ENCODE measurements at regions not wholly inside any gene's neighbourhood (a gene's known extent, or its start where the extent isn't known, plus 50 kb on each side); places are given as distances from the start of the nearest gene placed in this dataset.

DNA sequence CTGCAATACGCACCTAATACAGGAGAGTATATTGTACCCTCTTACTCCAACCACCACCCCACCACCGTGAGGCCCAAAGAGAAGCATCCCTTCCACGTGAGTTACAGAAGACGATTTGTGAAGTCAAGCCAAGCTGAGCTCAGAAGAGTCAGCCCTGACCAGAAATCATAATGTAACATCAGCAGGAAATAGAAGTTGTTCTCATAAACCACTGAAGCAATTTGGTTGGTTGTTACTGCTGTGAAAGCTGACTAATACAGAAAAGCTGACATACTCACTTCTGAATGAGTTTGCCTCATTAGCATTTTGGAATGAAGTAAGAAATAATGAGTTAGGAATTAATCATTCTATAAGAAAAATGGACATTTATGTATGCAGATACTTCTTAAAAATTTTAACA, 749.4 kb upstream of the SLC10A2 start:
- DNase-seq (ENCODE audit: low read depth, low spot score): no peak

DNA sequence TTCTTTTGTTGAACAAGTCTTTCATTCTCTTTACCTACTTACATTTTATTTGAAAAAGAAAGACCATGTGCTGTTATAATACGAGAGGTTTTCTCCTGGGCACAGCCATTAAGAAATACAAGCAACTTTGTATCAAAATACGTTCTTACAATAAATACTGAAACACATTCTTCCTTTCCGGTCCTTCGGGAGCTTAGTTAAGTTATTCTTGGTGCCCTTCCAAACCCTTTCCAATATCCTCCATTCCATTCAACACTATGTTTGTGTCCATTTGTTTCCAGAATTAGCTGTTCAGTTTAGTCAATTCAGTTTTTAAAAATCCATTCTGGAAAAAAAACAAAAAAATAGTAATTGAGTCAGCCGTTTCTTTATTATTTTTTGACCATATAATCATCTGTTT, 746.8 kb upstream of the SLC10A2 start:
- peak; percentile 50 for DNase-seq (ENCODE audit: low read depth, low spot score)

DNA sequence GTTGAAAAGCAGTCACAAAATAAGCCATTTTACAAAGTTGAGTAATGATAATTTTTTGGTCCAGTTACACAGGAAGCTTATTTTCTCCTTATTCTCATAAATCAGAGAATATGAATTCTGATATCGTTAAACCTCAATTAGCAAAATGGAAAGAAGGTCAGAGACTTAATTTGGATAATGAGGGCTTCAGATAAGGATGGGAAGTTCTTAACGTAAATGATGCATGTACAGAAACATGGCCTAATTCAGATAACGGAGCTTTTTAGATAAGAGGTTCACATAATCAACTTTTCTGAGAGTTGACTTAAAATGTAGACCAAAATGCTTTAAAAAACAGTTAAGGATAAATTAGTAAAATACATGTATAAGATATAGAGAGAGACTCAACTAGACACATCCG, 746.3 kb upstream of the SLC10A2 start:
- DNase-seq (ENCODE audit: low read depth, low spot score): no peak

DNA sequence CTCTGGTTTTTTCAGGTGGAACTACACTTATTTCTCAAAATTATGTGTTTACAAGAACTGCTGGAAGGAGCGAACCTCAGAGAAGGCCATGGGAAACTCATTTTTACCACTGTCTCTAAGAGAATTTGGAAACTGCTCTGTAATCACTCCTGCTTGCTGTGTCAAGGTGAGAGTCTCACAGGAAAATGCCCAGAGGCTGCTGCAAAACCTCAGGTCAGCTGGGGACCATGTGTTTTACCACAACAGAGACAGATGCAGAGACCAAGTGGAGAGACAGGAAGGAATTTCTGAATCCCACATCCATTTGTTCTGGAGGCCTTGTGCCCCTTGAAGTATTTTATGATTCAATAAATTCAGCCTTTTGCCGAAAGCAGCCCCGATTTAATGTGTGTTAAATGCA, 743.8 kb upstream of the SLC10A2 start:
- no peak for DNase-seq (ENCODE audit: low read depth, low spot score)

DNA sequence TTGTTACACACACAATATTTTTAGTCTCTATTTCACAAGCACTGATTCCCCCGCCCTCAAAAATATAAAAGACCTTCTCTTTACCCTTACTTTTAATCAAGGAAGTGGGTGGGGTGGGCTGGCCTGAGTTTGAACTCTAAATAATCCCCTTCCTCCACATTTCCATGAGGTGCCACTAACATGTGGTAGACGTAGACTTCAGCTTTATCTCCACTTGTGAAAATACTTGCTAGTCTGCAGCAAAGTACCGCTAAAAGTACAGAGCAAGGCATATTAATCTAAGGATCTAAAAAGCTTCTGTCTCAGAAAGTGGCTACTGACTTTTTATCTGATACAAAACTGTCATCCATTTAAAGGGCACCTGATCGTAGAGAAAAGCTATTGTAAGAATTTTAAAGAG, 739.6 kb upstream of the SLC10A2 start:
- DNase-seq (ENCODE audit: low read depth, low spot score): no peak

DNA sequence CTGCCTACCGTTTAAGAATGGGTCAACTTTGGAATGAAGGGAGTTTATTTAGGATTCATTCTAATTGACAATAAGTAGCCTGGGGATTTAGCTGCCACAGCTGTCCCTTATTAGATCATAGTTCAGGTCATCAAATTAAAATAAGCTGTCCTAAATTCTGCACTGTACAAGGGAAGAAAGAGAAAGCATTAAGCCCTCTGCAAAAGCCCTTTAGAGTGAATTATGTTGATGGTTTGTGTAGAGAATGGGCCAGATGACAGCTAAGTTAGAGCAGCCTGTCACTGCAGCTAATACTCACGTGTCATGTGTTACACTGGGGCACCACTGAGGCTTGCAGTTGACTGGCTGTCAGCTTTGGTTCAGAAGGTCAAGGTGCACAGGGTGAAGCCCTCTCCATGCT, 737.1 kb upstream of the SLC10A2 start:
- no peak for DNase-seq (ENCODE audit: low read depth, low spot score)

DNA sequence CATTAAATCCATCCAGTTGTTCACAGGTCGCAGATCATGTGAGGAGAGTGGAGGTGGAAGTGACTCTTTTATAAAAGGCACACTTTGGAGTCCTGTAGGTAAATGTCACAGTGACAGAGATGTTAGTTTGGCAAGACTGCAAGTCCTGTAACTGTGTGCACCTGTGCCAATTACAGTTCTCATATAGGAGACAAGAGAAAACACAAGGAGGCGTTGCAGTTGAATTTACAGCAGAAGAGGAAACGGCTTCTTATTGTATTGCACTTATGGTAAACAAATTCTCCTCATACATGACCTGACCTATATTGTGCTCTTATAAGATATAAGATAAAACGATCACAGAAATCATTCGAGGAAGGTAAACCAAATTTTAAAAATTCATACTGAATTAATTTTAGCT, 732.8 kb upstream of the SLC10A2 start:
- DNase-seq (ENCODE audit: low read depth, low spot score): no peak

DNA sequence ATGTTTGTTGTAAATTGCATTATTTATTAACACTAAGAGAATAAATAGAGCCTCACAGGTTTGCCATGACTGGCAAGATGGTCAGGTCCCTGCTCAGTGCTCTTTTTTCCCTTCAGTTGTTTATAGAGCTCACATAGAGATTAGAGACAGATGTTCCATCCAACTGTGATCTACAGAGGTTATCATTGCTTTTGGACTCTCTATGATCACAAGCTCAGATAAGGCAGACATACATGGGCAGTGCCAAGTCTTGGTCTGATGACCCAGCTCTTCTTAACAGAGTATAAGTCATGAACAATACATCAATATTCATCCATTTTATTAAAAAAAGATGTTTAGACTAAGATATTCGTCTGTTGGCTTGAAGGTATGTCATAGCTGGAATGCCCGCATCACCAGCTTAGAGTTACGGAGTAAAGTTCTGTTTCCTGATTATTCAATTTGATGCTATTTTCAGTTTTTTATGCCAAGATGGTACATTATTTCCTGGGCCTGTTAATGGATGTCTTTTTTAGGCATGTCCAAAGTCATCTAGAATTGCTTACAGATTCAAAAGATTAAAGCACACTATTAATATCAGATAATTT, 729.8 kb upstream of the SLC10A2 start:
- no peak for DNase-seq (ENCODE audit: low read depth, low spot score)

DNA sequence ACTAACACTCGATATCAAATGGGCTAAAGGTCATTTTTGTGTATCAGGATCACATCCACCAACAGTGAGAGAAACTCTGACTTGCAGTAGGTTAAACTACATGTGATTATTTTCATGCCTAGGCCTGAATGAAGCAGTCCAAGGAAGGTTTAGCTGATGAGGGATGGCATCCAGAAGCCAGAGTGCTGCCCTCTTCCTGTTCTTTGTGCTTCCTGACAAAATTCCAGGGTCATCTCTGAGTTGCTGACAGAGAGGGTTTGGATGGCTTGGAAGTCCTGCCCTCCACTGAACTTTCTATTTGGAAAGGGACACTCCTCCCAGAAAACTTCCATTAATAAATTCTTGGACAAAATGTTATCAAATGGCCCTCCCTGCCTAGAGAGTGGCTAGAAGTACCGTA, 728.3 kb upstream of the SLC10A2 start:
- DNase-seq (ENCODE audit: low read depth, low spot score): no peak

DNA sequence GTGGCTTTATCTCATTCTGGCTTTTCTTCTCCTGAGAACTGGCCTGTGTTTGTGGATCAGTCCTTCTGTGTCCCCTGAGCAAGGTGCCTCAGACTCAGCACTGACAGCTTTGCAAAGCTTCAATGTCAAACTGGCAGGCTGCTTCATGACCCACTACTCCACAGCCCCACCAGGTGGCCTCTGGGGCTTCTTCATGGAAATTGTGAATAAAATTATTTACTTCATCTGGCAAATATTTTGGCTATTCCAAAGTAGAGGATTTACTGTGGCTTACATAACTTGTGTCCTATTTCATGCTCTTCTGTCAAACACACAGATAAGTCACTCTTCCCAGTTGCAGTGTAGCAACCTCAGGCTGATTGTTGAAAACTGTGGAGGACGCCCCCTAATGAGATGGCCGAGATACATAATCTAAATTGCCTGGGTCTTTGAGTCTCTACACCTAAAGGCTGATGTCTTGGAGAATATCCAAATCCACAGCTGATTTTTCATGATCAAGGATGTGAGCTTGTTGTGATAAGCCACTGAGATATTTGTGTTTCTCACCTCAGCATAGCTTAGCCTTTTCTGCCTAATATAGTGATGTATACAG, 721.9 kb upstream of the SLC10A2 start:
- DNase-seq (ENCODE audit: low read depth, low spot score): no peak

DNA sequence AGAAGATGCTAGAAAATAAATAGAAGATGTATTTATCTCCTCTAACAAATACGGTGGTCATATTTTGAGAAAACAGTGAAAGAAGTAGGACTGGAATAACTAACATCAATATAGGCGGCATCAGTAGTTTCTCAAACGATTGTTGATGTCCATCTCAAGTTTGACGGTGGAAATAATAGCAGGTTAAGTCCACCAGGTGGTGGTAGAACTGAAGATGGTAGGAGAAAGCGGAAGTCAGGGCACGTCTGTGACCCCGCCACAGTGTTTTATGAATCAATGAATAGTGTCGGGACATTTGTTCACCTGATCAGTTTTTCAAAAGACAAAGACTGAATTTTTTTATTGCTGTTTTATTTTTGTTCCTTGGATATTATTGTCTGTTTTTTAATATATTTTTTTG, 706.4 kb upstream of the SLC10A2 start:
- DNase-seq (ENCODE audit: low read depth, low spot score): no peak

DNA sequence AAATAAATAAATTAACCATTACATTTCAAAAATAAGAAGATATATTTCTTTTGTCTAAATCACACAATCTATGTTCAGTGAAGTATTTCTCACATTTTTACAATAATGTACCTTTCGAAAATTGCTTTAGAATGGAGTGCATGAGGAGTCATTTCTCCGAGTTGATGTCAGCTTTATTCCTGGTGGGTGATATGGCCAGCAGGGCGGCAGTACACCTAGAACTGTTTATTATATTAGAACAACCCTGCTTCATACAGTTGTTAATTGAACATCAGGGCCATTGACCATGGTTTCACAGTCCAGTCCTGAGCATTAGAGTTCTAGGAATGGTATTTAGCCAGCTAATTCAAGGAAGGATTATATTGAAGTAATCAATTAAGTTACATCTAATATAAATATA, 696.3 kb upstream of the SLC10A2 start:
- DNase-seq (ENCODE audit: low read depth, low spot score): no peak

DNA sequence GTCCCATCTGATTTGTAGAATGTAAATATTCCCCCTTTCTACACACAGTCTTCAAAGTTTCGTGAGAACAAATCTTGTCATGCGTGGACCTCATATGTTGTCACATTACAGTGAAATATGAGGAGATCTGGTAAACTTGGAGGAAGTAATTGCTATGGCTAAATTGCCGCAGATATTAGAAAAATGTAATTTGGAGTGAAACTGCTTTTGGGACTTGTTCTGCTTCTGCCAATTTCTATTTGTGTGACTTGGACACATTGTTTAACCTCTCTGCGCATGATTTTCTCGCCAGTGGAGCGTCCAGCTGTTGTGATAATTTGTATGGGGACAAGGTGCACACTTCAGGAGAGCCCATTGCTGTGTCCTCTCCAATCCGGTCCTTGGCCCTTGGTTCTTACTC, 693.1 kb upstream of the SLC10A2 start:
- no peak for DNase-seq (ENCODE audit: low read depth, low spot score)

DNA sequence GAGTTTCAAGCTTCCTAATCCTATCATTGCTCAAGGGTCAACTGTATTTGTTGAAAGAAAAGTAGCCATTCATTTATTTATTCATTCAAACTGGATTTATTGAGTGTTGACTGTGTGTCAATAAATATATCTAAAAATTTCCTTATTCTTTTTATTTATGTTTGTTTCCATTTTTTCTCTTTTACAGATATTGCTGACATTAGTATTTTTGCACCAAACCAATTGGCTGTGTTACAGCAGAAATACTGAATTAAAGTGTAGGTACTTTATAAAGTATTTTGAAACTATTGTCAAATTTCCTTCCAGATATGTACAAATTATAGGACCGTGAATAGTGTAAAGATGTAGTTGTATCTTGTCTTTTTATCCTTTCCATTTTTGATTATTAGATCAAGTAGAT, 692.0 kb upstream of the SLC10A2 start:
- DNase-seq (ENCODE audit: low read depth, low spot score): no peak

DNA sequence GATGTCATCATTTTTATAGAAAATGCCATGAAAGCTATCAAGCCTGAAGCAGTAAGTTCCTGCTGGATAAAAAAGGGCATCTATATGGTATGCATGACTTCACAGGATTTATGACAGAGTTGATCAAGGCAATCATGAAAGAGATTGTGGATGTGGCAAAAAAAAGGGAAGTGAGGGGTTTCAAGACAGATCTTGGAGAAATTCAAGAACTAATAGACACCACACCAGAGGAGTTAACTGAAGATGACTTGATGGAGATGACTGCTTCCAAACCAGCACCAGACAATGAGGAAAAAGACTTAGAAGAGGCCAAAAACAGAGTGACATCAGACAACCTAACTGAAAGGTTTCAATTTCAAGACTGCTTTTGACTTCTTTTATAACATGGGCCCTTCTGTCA, 691.1 kb upstream of the SLC10A2 start:
- no peak for DNase-seq (ENCODE audit: low read depth, low spot score)

DNA sequence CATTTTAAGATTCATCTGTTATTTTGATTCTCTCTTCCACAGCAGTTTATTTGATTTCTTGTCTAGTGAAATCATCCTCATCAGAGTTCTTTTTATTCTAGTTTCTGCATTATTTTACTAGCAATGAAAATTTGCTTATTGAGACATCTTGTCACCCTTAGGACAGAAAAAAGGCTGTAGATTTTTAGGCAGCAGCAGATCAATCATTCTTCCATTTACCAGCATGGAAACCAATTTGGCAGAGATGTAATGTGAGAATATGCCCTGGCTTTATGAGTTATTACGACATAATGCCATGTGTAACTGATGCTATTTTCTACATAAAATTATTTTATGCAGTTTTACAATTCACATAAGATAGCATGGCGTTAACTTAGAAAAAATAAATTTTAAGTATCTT, 688.6 kb upstream of the SLC10A2 start:
- DNase-seq (ENCODE audit: low read depth, low spot score): no peak

DNA sequence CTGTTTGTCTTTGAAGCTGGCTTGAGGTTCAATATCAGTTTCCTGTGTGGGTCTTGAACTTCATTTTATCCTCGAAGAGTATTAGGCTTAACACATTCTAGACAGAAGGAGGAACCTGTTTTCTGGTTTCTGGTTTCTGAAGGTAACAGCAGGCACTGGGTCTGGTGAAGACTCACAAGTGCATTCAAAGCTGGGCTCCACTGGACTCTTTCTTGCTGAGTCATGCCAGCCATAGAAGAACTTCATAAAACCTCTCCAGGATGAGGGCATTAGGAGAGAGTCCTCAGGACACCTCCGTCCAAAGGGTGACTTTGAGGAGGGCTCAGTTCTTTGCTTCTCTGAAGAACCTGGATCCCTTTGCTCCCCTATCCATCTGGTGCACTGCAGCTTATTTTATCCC, 668.6 kb upstream of the SLC10A2 start:
- DNase-seq (ENCODE audit: low read depth, low spot score): no peak

DNA sequence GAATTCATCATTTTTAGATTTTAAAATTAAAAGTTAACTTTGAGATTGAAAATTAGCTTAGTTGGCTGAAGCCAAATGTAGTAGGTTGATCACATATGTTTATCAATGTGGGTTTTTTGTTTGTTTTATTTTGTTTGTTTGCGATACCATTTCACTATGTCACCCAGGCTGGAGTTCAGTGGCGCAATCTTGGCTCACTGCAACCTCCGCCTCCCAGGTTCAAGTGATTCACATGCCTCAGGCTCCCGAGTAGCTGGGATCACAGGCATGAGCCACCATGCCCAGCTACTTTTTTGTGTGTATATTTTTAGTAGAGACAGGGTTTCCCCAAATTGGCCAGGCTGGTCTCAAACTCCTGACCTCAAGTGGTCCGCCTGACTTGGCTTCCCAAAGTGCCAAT, 665.7 kb upstream of the SLC10A2 start:
- DNase-seq (ENCODE audit: low read depth, low spot score): no peak

DNA sequence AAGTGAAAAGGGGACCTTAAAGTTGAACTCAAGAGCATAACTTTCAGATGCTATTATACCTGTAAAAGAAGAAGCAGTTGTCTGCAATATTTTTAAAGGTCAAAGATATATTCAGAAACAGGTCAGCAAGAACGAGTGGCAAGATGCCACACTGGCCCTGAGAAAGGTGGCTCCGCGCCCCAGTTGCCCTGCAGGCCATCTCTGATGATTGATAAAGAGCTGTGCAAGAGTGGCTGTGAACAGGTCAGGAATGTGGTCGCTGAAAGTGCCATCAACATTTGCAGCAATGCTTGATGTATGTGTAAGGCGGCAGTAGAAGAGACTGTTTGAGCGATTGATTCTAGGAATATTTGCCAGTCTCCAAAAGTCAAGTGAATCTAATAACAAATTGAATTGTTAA, 664.2 kb upstream of the SLC10A2 start:
- no peak for DNase-seq (ENCODE audit: low read depth, low spot score)

DNA sequence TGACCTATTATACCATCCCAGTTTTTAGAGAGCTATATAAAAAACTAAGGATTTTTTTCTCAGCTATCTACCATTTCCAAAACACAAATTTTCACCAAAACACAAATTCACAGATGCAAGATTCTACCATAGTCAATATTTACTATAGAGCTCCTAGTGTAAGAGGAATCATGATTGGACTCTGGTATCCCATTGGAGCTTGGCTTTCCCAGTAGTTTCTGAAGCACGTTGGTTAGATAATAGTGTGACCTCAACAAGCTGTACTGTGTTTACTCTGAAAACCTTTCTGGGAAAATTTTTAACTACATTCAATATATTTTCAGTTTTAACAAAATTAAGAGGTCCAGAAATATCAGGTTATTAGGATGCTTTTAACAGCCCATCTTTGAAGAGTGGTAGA, 660.6 kb upstream of the SLC10A2 start:
- DNase-seq (ENCODE audit: low read depth, low spot score): no peak

DNA sequence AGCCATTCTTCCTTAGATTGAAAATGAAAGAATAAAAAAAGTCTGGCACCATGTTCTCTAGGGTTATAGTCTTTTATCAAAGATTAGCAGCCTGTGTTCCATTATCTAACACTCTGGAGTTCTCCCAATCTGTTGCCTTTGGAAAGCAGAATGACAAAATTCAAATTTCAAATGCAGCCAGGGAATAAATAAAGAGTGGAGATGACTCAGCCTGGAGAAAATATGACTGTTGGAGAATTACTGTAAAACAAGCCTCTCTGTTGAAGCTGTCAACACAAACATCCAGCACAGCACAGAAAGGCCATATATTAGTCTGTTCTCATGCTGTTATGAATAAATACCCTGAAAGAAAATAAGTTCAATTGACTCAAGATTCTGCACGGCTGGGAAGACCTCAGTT, 650.5 kb upstream of the SLC10A2 start:
- no peak for DNase-seq (ENCODE audit: low read depth, low spot score)

DNA sequence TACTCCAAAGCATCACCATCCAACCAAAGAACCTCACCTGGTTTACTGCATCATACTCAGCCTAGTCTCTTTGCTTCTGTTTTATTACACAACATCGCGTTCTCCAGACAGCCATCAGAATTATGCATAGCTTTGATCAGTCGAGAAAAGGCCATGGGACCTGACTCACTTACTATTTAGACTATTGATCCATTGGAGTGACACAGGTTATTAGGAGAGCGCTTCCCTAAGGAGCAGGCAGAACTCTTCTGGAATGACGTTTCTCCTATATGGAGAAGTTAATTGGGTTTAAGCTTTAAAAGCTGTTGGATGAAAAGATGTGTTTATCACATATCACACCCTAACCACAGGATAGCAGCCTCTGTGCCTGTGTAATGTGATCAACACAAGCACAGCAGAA, 649.1 kb upstream of the SLC10A2 start:
- DNase-seq (ENCODE audit: low read depth, low spot score): no peak

DNA sequence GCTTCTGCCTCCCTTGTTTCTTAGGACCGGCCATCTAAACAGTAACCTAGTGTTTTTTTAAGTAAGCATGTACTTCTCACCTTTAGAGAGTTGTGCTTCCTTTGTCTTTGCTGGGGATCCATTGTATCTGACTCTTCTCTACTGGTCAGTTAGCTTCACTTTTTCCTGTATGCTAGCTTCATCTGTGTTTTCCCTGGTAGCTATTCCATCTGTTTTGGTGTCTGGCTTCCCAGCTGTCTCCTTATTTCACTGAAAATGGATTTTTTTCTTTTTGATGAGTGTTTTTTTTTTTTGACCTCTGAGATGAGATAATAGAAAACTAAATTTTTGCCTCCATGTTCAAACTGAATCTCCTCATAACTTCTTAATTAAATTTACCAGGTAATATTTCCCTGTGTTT, 637.0 kb upstream of the SLC10A2 start:
- DNase-seq (ENCODE audit: low read depth, low spot score): no peak

DNA sequence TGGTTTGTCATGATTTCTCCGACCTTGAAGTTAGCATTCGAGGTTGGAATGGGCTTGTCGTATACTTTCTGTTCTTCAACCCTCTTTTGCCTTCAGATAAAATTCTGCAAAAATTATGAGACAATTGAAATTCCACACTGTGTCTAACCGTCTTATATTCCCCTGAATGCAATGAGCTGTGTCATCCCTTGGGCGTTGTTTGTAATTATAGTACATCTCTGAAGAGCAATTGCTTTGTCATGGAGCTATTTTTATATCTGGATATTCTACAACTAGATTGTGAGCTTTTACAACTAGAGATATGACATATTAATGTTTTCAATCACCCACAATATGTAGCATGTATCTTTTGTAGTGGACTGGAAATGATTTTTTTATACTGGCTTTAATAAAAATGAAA, 631.8 kb upstream of the SLC10A2 start:
- no peak for DNase-seq (ENCODE audit: low read depth, low spot score)

All from brain pericyte (primary cell).